Breast epithelium (tissue), 3 donors: ENCODE measurements at regions not wholly inside any gene's neighbourhood (a gene's known extent, or its start where the extent isn't known, plus 50 kb on each side); places are given as distances from the start of the nearest gene placed in this dataset.

Experiments
- CTCF ChIP-seq, 3 donors: fragments of 450-650 bp; IDR thresholded peaks; one replicate each; pipeline ENCODE4 v1.5.1; 2016 to 2017; ENCODE audit warnings: antibody characterized with exemption in 3 of 3, mild to moderate bottlenecking in 3 of 3, moderate library complexity in 3 of 3
- POLR2A ChIP-seq: fragments of 450-650 bp; IDR thresholded peaks from one replicate; pipeline ENCODE4 v1.6.1; 2016; ENCODE audit warnings: antibody characterized with exemption, mild to moderate bottlenecking, moderate library complexity

GRCh38 chr4:148630051-148630450 lies 187.8 kb upstream of the NR3C2 start:
- TF ChIP-seq CTCF (IDR thresholded peaks at IDR 0.05), result no peak
- TF ChIP-seq POLR2A, result no peak
